ENCODE measurements at regions not wholly inside any gene's neighbourhood (a gene's known extent, or its start where the extent isn't known, plus 50 kb on each side); places are given as distances from the start of the nearest gene placed in this dataset.

DNA sequence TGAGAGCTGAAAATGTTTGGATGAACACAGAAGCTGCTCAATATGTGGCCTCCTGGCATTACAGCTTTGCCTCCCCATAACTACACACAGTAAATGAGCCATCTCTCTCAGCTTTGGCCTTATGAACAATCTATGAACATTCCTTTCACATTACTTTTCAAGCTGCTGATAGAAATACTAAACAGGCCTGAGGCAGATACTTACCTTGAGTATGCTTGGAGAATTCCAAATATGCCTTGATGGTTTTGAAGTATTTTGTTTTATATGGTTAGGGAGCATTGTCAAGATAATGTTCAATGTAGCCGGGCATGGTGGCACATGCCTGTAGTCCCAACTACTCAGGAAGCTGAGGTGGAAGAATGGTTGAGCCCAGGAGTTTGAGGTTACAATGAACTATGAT, 104.5 kb downstream of the CD24 start:
- TF ChIP-seq CTCF (IDR thresholded peaks at IDR 0.05; ENCODE audit: poor library complexity, severe bottlenecking) (no peak), EP300 (conservative IDR thresholded peaks at IDR 0.05; ENCODE audit: poor library complexity, severe bottlenecking) (no peak), EZH2 (IDR thresholded peaks at IDR 0.05; ENCODE audit: borderline replicate concordance, insufficient read depth, low read length, poor library complexity, severe bottlenecking) (no peak), REST (IDR thresholded peaks at IDR 0.05; ENCODE audit: borderline replicate concordance) (no peak), MXI1 (conservative IDR thresholded peaks at IDR 0.05; ENCODE audit: poor library complexity, severe bottlenecking) (no peak), TAF1 (IDR thresholded peaks at IDR 0.05; ENCODE audit: low read depth) (no peak), POLR2AphosphoS5 (IDR thresholded peaks at IDR 0.05) (no peak), RAD21 (conservative IDR thresholded peaks at IDR 0.05) (no peak), SMC3 (conservative IDR thresholded peaks at IDR 0.05; ENCODE audit: poor library complexity) (no peak)

Measured in neural cell (in vitro differentiated cells).